Glomerular visceral epithelial cell (primary cell): ENCODE measurements at regions not wholly inside any gene's neighbourhood (a gene's known extent, or its start where the extent isn't known, plus 50 kb on each side); places are given as distances from the start of the nearest gene placed in this dataset.
"Not testable (repeated sequence)": the region's sequence is repeated elsewhere in the genome, so short reads cannot be mapped to it uniquely, and the experiment has no call there.

Experiments
- DNase-seq: peaks from one replicate; pipeline ENCODE4 v3.0.0-alpha.2; 2016; ENCODE audit errors: extremely low spot score

GRCh38 chr4:188658958-188659522, 519.8 kb downstream of the TRIML1 start:
- no peak for DNase-seq

- no peak for DNase-seq
Measured at GRCh38 chr4:188660796-188661195, 521.6 kb downstream of the TRIML1 start.

- DNase-seq: no peak
Measured at GRCh38 chr4:188661502-188661901, 522.3 kb downstream of the TRIML1 start.

- DNase-seq: no peak
Measured at GRCh38 chr4:188663369-188663768, 524.1 kb downstream of the TRIML1 start.

- no peak for DNase-seq
Measured at GRCh38 chr4:188665491-188666457, 526.5 kb downstream of the TRIML1 start.

- DNase-seq: not testable (repeated sequence)
Measured at GRCh38 chr4:188678691-188679090, 539.5 kb downstream of the TRIML1 start.

- no peak for DNase-seq
Measured at GRCh38 chr4:188680004-188680666, 540.9 kb downstream of the TRIML1 start.

- DNase-seq: no peak
Measured at GRCh38 chr4:188680667-188681063, 541.4 kb downstream of the TRIML1 start.

- no peak for DNase-seq
Measured at GRCh38 chr4:188682321-188682720, 543.1 kb downstream of the TRIML1 start.

GRCh38 chr4:188683571-188683970, 544.3 kb downstream of the TRIML1 start:
- DNase-seq: no peak

- no peak for DNase-seq
Measured at GRCh38 chr4:188688956-188689355, 549.7 kb downstream of the TRIML1 start.

GRCh38 chr4:188691811-188692210, 552.6 kb downstream of the TRIML1 start:
- DNase-seq: peak; percentile 23

- no peak for DNase-seq
Measured at GRCh38 chr4:188695261-188695660, 556.0 kb downstream of the TRIML1 start.

- DNase-seq: no peak
Measured at GRCh38 chr4:188697243-188697642, 558.0 kb downstream of the TRIML1 start.

GRCh38 chr4:188701952-188702351, 562.7 kb downstream of the TRIML1 start:
- no peak for DNase-seq

- no peak for DNase-seq
Measured at GRCh38 chr4:188704288-188704687, 565.0 kb downstream of the TRIML1 start.

- no peak for DNase-seq
Measured at GRCh38 chr4:188707036-188707435, 567.8 kb downstream of the TRIML1 start.

GRCh38 chr4:188714501-188714900, 575.3 kb downstream of the TRIML1 start:
- no peak for DNase-seq

- DNase-seq: peak; percentile 90
Measured at GRCh38 chr4:188714907-188715306, 575.7 kb downstream of the TRIML1 start.

- DNase-seq: peak; percentile 3
Measured at GRCh38 chr4:188717661-188718060, 578.4 kb downstream of the TRIML1 start.

- no peak for DNase-seq
Measured at GRCh38 chr4:188719794-188720193, 580.6 kb downstream of the TRIML1 start.

- no peak for DNase-seq
Measured at GRCh38 chr4:188722911-188723310, 583.7 kb downstream of the TRIML1 start.

- no peak for DNase-seq
Measured at GRCh38 chr4:188727746-188728145, 588.5 kb downstream of the TRIML1 start.
